Cerebellar nuclear complex (tissue), 1 donor: ENCODE measurements at regions not wholly inside any gene's neighbourhood (a gene's known extent, or its start where the extent isn't known, plus 50 kb on each side); places are given as distances from the start of the nearest gene placed in this dataset.
"Not testable (repeated sequence)": the region's sequence is repeated elsewhere in the genome, so short reads cannot be mapped to it uniquely, and the experiment has no call there.

ENCODE experiments used
- DNase-seq, 2 experiments: peaks; one replicate each; lab custom pipeline; 2025; lab: John Stamatoyannopoulos, UW

DNA sequence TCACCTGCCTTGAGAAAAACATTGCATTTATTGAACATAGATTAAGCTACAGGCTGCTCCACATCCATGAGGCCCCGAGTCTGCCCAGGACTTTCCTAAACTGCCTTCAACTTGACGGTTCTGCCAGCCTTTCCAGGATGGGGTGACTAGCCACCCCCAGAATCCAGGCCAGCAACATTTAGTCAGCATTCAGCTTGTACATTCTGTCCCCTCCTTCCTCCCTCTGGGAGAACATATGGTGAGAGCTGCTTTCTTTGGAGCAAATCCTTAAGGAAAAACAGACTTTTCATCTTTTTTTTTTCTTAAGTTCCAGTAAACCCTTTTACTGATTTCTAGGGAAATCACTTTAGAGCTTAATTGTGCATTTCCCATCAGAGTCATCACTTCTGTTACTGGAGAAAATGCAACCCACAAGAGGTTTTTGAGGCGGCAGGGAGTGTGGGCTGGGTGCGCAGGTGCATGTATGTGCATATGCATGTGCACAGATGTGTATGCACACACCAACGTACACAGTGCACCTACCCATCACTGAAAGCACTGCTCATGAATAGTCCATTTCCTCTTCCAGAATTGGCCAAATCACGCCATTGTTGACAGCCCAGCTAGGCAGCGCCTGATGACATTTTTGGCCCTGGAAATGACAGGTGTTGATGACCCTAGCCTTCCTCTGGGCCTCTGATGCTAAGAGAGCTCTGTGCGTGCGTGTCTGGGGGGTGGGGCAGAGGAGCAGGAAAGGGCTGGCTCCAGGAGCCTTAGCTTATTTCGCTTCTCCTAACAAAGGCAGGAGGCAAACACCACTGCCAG is 145.6 kb downstream of the HSD17B3 start:
- no peak for DNase-seq

DNA sequence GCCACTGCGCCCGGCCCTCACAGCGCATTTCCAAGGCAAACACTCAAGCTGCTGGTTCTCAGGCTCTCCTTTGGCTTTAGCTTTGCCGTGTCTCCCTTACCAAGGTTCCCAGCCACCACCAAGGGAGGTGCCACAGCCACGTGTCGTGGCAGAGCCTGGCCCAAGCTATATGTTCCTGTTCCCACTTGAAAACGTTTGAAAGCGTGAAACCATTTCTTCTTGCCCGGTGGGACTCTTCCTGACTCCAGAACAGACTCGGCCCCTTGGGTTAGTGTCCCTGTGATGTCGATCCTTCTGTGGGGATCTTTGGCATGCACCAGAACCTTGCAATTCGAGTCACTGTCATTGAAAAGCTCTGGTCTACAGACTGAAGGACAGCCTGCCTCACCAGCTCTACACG is 147.9 kb downstream of the HSD17B3 start:
- no peak for DNase-seq

DNA sequence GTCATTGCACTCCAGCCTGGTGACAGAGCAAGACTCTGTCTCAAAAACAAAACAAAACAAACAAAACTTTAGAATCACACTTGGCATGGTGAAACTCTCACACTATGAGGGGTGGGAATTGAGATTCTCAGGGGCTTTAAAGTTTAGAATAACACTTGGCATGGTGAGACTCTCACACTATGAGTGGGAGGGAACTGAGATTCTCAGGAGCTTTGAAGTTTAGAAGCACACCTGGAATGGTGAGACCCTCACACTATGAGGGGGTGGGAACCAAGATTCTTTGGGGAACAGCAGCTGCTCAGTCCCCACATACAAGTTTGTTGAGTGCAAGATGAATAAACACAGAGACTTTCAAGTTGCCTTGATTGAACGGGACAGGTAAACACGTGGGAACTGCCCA is 149.4 kb downstream of the HSD17B3 start:
- DNase-seq: no peak

DNA sequence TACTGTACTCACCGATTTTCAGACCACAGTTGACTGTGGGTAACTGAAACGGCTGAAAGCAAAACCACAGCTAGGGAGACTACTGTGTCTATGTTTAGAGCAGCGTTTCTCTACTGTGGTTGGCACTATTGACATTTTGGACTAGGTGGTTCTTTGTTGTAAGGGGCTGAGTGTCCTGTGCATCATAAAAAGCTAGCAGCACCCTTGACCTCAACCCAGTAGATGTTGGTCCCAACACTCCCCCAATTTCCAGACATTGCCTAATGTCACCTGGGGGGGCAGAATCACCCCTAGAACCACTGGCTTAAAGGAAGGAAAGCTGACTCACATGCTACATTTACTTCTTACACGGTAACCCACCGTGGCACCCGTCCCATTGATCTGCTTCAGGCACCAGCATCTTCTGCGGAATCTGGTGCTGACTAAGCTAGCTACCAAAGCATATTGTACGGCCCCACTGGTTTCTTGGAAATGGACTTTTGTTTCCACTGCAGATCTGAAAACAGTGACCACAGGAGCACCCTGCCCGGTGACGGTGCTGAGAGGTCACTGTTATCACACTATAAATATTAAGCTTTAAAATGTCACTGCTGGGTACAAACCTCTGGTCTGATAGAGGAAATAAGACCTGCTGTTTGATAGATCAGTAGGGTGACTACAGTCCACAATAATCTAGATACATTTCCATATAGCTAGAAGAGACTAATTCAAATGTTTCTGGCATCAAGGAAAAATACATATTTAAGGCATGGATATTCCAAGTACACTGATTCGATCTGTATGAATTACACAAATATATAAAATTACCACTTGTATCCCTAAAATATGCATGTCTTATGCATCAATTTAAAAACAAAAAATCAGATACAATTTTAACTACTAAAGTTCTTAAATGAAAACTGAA is 151.4 kb downstream of the HSD17B3 start:
- DNase-seq: no peak

DNA sequence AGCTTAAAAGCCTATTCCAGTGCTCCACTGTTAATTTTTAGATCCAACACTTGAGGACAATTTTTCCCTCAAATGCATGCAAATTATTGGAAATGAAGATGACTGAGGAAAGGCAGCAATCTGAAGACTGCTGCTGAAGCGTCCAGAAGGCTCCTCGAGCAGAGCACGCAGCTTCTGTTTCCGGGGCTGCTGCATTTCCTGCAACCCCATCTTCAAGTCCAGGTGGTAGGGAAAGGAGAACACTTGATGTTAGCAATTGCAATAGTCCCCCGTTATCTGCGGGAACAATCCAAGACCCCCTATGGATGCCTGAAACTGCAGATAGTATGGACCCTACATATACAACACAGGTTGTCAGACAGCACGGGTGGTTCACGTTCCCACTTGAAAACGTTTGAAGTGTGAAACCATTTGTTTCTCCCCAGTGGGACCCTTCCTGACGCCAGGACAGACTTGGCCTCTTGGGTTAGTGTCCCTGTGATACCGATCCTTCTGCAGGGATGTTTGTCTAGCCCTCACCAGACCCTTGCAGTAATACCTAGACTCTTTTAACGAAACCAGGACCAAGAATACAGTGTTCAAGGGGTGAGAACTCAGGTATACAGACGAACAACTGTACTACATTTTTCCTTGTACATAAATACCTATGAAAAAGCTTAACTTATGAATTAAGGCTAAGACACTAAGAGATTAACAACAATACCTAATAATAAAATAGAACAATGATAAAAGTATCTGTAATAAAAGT is 152.3 kb downstream of the HSD17B3 start:
- no peak for DNase-seq

DNA sequence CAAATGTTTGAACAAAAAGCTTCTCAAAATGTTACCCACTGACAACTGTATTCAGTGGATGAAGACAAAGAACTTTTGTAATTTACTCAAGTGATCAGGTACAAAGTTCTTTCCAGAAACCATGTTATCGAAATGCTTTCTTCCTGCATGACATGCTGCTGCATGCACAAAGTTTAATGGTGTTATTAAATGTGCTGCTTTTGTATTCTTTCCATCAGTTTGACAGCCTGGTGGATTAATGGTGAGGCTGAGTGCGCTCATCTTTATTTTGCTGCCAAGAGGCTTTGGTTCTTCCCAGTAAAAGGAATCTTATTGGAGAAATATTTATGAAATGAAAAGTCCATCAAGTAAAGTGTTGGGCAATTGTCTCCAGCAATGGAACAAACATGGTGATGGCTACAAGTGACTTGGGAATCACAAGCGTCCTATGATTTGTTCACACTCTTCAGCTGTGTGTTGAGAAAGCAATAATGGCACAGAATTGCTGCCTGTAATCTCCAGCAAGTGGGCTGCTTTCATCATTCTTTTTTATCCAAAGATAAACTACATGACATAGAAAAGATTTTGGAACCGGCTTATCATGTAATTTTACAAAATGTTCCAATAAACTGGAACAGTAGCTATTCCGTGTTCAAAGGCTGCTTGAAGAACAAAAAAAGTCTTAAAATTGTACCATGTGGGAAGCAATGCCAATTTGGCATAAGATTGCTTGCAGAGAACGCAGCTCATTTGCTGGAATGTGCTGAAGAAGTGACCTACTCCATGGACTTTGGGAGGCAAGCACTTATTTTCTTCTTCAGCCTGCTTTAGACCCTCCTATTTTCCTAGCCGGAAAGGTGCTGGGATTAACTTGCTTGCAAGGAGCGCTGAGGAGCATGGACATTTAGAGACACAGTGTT is 153.1 kb downstream of the HSD17B3 start:
- no peak for DNase-seq

DNA sequence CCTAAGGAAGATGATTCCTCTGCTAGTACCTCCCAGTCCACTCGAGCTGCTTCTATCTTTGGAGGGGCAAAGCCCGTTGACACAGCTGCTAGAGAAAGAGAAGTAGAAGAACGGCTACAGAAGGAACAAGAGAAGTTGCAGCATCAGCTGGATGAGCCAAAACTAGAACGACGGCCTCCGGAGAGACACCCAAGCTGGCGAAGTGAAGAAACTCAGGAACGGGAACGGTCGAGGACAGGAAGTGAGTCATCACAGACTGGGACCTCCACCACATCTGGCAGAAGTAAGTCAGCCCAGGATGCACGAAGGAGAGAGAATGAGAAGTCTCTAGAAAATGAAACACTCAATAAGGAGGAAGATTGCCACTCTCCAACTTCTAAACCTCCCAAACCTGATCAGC is 154.9 kb downstream of the HSD17B3 start:
- DNase-seq: not testable (repeated sequence)

DNA sequence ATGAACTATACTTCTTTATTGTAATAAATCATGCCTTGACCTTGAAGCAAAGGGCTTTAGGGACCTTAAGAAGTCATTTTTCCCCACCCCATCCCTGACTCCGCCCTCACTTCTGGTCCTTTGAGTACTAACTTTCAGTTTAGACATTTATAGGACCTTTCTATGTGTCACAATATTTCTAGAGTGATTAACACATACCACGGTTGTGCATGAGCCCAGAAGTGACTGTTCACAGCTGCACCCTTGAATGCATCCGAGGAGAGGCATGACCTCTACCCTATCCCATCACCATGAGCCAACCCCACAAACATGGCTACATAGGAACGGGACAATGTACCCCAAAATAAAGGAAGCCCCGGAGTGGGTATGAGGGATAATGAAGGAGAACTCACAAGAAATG is 160.3 kb downstream of the HSD17B3 start:
- no peak for DNase-seq

DNA sequence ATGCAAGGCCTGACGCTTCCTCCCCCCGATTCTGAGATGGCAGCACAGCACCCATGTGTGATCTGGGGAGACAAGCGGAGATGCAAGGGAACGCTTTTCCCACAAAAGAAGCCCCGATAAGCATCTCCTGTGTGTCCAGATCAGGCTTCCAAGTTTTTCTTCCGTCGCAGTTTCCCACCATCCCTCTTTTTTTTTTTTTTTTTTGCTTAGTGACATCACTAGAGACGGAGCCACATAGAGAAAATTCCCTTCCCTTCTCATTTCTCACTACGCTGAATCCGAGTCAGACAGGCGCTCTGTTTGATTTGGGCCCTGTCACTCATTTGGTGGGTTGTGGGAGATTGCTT is 160.9 kb downstream of the HSD17B3 start:
- no peak for DNase-seq

DNA sequence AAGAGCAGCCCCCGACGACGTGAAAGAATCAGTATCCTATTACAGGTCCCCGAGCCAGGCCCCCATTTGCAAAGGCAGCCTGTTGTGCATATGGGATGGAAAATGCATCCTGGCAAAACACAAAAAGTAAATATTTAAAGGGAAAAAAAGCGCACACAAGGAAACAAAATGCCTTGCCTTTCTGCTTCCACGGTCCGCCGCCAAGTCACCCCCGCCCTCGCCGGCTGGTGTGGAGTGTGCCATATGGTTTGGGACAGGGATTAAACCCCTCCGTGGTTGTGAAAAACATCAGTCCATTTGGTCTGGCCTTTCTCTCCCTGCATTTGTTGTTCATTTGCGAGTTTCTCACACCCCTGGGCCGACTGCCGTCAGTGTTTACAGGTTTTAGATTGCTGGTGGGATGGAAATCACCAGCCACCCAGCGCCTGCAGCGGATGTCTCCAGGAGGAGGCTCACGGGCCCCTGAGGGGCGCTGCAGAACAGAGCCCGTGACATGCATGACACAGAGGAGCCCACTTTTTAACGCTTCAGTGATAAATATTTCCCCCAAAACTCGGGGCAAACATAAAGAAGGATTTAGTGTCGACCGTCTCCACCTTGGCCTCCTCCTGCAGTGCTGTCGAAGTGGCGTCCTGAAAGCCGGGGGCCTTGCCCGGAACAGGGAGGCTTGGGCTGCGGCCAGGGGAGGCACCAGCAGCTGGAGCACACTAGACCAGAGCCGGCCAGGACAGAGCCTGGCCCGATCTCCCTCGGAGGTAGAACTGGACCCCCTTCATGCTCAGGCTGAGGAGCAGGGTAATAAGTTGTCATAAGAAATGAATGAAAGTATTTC is 161.5 kb downstream of the HSD17B3 start:
- DNase-seq: no peak

DNA sequence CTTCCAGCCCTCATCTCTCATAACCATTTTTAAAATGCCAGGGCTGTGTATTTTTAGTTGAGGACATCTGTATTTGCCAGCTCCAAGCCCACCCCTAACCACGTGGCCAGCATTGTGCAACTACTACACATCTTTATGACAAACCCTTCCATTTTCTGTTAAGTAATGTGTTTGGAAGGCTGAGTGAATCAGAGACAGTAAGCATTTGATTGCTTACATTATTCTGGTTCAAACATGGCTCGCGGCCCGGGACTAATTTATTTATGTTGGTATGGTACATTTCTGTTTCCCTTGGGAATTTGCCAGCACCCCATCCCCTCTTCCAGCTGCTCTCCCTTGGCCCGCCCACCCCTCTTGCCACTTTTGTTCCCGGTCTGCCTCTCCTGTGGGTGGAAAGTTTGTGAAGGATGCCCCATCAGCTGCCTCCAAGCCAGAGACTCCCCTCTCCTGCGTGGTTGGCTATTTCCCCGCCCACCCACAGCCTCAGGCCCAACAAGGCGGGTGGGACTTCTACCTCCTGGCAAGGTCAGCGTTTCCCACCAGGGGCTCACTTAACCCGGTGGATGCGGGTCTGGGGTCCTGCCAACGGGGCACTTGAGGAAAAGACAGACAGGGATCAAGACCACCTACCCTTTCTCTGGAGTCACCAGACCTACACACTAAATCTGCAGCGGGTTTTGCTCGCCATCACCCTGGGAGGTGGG is 162.2 kb downstream of the HSD17B3 start:
- no peak for DNase-seq

DNA sequence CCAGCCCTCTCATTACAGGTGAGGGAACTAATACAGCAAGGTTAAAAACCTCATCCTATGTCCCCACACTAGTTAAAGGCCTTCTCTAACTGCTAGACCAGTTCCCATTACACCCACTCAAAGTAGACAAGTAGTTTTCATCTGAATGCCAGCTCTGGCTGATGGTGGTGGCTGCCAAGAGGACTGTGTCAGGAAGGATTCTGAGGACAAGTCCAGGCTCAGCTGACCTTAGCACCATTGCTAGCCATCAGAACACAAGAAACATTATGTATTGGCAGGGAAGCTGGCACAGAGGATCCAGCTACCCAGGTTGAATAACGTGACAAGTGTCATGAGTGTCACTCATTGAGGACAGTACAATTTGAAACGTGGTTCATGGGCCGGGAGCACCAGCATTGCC is 163.4 kb downstream of the HSD17B3 start:
- no peak for DNase-seq

DNA sequence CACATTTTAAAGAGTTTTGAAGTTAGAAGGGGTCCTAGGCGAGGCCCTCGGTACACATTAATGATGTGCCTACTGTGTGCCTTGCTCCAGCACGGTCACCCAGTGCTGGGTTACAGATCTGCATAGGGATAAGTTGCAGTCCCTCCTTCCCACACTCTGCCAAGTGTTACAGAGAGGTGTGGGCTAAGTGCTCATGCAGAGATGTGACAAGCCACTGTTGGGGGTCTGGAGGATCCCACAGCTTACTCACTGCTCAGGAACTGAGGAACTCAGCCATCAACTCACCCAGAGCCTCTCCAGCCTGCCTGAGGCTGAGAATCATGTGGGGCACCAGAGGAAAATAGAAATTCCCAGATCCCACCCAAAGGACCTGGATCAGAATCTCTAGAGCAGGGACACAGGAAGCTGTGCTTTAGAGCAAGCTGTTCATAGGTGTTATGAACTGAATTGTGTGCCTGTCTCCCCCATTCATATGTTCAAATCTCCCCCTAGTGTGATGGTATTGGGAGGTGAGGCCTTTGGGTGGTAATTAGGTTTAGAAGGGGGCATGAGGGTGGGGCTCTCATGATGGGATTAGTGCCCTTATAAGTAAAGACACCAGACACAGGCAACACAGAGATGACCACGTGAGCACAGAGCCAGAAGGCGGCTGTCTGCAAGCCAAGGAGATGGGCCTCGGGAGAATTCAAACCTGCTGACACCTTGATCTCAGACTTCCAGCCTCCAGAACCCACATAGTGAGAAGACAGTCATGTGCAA is 164.1 kb downstream of the HSD17B3 start:
- no peak for DNase-seq

DNA sequence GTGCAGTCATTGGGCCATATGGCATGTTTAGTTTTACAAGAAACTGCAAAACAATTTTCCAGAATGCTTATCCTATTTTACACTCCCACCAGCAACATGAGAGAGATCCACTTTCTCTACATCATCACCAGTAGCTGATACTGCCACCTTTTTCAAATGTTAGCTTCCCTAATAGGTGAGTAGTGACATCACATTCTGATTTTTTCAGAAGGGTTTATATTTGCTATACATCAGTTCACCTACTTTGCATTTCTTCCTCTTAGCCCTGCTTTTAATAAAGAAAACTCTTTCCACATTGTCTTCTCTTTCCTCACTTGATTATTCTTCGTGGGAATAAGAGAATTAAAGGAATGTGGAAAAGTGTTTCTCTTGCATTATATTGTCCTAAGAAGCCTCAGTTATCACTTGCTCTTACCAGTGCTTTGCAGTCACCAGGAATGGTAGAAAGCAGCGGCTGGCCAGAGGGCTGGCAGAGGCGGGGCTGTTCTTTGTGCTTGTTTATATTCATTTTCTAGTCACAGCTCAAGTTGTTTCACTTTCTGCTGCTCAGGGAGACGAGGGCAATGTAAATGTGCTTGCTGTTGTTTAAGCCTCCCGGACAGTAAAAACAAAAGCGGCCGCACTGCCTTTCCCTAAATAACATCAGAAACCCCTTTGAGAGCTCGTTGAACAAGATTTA is 164.8 kb downstream of the HSD17B3 start:
- DNase-seq: no peak

DNA sequence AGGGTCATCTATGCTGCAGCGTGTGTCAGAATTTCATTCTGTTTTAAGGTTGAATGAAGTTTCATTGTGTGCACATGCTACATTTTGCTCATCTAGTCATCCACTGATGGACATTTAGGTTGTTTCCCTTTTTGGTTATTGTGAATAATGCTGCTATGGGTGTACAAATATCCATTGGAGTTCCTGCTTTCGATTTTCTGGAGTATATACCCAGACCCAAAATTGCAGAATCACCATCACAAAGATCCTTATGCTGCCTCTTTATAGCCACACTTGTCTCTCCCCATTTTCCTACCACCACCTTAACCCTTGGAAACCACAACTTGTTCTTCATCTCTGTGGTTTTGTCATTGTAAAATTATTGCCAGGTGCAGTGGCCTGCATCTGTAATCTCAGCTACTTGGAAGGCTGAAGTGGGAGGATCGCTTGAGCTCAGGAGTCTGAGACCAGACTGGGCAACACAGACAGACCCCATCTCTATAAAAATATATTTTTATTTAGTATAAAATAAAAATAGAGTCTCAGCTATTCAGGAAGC is 166.2 kb downstream of the HSD17B3 start:
- no peak for DNase-seq

DNA sequence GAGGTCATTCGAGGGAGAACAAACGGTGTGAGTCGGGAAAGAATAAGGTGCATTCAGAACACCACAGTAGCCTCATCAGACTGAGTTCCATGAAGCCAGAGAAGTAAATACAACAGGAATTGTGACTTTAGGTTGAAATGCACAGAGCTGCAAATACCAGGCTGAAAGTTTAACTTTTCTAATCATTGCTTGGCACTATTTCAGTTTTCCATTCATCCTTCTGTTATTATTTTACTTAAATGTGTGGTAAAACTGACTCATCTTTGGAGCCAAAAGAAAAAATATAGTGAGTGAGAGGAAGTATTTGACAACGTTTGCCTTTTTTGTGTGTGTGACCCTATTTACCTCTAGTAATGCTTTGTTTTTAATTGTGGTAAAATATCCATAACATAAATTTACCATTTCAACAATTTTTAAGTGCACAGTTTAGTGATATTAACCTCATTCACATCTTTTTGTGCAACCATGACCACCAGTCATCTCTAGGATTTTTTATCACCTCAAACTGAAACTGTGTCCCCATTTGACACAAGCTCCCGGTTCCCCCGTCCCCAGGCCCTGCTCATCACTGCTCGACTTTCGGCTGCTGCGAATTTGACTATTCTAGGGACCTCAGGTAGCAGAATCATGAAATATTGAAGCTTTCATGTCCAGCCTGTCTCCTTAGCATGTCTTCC is 166.8 kb downstream of the HSD17B3 start:
- no peak for DNase-seq

DNA sequence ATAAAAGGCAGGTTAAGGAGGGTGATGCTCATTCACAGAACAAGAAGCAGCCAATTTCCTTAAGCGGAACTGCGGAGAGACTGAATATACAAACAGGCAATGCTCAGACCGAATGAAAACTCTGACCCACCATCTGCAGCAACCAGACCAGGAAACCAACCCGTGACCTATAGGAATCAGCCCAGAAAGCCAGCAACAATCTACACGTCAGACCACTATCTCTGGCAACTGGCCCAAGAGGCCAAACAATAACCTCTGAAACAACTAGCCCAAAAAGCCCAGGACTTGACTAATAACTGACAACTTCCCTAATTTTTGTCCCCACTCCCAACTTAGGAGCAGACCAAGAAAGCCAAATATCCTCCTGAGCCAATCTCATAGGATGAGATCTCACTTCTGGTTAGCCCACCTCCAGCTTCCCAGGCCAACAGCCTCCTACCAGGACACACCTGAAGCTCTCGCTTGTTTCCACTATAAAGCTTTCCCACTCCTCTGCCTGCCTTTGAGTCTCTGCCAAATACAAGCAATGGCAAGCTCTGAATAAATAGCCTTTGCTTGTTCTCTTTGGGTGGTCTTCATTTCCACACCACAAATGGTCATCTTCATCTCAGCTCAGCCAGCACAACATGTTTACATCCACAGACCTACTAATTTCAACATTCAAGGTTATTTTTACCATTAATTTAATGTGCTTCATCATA is 168.5 kb downstream of the HSD17B3 start:
- no peak for DNase-seq
